KMS-11 (cell line): ENCODE measurements at regions not wholly inside any gene's neighbourhood (a gene's known extent, or its start where the extent isn't known, plus 50 kb on each side); places are given as distances from the start of the nearest gene placed in this dataset.
A peak's percentile ranks its signal among the peaks of the same experiment; 100 is the strongest.

ENCODE experiments used
- H2AFZ ChIP-seq: fragments of 200-600 bp; sonication (generic); 2 replicates; pipeline ENCODE4 v1.6.1; 2016; ENCODE audit warnings: antibody characterized with exemption, mixed run types, low read depth
- H3K27ac ChIP-seq: fragments of 200-600 bp; sonication (generic); 2 replicates; pipeline ENCODE4 v1.6.1; 2016; ENCODE audit warnings: mild to moderate bottlenecking, mixed run types
- H3K27me3 ChIP-seq: fragments of 200-600 bp; sonication (generic); 2 replicates; pipeline ENCODE4 v1.6.1; 2017; ENCODE audit warnings: mild to moderate bottlenecking, low read depth, mixed run types, moderate library complexity; ENCODE audit not compliant: insufficient read depth
- H3K36me3 ChIP-seq: fragments of 200-600 bp; sonication (generic); 2 replicates; pipeline ENCODE4 v1.6.1; 2017; ENCODE audit warnings: mild to moderate bottlenecking, mixed run types; ENCODE audit not compliant: insufficient read depth
- H3K4me1 ChIP-seq: fragments of 200-600 bp; sonication (generic); 2 replicates; pipeline ENCODE4 v1.6.1; 2016; ENCODE audit warnings: mild to moderate bottlenecking, low read depth, mixed run types; ENCODE audit not compliant: poor library complexity, severe bottlenecking
- H3K4me2 ChIP-seq: fragments of 200-600 bp; sonication (generic); 2 replicates; pipeline ENCODE4 v1.7.0; 2016; ENCODE audit warnings: mild to moderate bottlenecking, mixed run types
- H3K4me3 ChIP-seq: fragments of 200-600 bp; sonication (generic); IDR thresholded peaks from 2 replicates; pipeline ENCODE4 v1.6.1; 2017; ENCODE audit warnings: low read depth, low read length, mixed read lengths; ENCODE audit not compliant: insufficient read depth
- H3K79me2 ChIP-seq: fragments of 200-600 bp; sonication (generic); 2 replicates; pipeline ENCODE4 v1.6.1; 2016; ENCODE audit warnings: low read depth, mixed run types; ENCODE audit not compliant: insufficient read depth
- H3K9ac ChIP-seq: fragments of 200-600 bp; sonication (generic); 2 replicates; pipeline ENCODE4 v1.6.1; 2016; ENCODE audit warnings: mild to moderate bottlenecking, mixed run types
- H4K20me1 ChIP-seq: fragments of 200-600 bp; sonication (generic); 2 replicates; pipeline ENCODE4 v1.6.1; 2016; ENCODE audit warnings: mild to moderate bottlenecking, mixed run types; ENCODE audit not compliant: insufficient read depth
- CTCF ChIP-seq: fragments of 200-600 bp; sonication (generic); conservative IDR thresholded peaks from 2 replicates; pipeline ENCODE4 v1.6.1; 2017; ENCODE audit warnings: low read depth, mild to moderate bottlenecking, antibody characterized with exemption, low read length, moderate library complexity, mixed read lengths

- H3K4me3 ChIP-seq, result no peak overlapping the region
- no peaks in the 10 kb centered on the region for H3K4me1 ChIP-seq
- TF ChIP-seq CTCF, result no peak
- no peaks in the 10 kb centered on the region for H3K79me2 ChIP-seq
- no peaks in the 10 kb centered on the region for H3K36me3 ChIP-seq
- H3K9ac ChIP-seq, result no peak overlapping the region
- H2AFZ ChIP-seq, result no peak overlapping the region
- no peaks in the 10 kb centered on the region for H3K27me3 ChIP-seq
- H3K4me2 ChIP-seq, result no peak overlapping the region
- H3K27ac ChIP-seq, result no peak overlapping the region
- no peaks in the 10 kb centered on the region for H4K20me1 ChIP-seq
Observed at GRCh38 chr7:119957335-119957734, 315.6 kb upstream of the KCND2 start.

DNA sequence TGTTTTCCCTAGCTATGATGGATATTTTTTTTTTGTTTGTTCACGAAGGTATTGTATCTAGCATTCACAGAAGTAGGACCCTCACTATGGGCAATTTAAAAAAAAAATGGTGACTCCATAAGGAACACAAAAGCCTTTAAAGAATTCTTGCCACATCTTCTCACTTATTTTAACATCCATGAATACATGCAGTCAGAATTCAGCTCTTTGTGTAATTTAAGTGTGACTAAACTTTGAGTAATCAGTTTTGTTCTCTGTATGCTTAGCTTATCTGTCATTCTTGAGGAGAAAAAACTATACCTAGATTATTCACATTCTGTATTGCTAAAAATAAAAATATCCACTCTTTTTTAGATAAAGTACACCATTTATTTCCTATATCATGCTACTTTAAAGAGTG lies 313.2 kb upstream of the KCND2 start:
- no peak overlapping the region for H3K9ac ChIP-seq
- no peak overlapping the region for H3K4me3 ChIP-seq
- no peak overlapping the region for H3K27ac ChIP-seq
- no peaks in the 10 kb centered on the region for H3K36me3 ChIP-seq
- H2AFZ ChIP-seq, result no peak overlapping the region
- H3K79me2 ChIP-seq, result no peaks in the 10 kb centered on the region
- TF ChIP-seq CTCF, result no peak
- no peaks in the 10 kb centered on the region for H4K20me1 ChIP-seq
- peaks cover 24% of the 10 kb centered on the region for H3K4me1 ChIP-seq
- no peaks in the 10 kb centered on the region for H3K27me3 ChIP-seq
- no peak overlapping the region for H3K4me2 ChIP-seq

- H4K20me1 ChIP-seq, result no peaks in the 10 kb centered on the region
- peaks cover 63% of the 10 kb centered on the region for H3K4me1 ChIP-seq
- H3K27ac ChIP-seq, result peak overlapping the region; percentile 75
- no peaks in the 10 kb centered on the region for H3K27me3 ChIP-seq
- TF ChIP-seq CTCF, result no peak
- H3K4me3 ChIP-seq, result no peak overlapping the region
- H3K4me2 ChIP-seq, result peak overlapping the region; percentile 73
- no peaks in the 10 kb centered on the region for H3K36me3 ChIP-seq
- peak overlapping the region; percentile 55 for H2AFZ ChIP-seq
- no peak overlapping the region; the same call in 1 of the 2 replicates for H3K9ac ChIP-seq
- no peaks in the 10 kb centered on the region for H3K79me2 ChIP-seq
Observed at GRCh38 chr7:119963654-119964053, 309.3 kb upstream of the KCND2 start.

DNA sequence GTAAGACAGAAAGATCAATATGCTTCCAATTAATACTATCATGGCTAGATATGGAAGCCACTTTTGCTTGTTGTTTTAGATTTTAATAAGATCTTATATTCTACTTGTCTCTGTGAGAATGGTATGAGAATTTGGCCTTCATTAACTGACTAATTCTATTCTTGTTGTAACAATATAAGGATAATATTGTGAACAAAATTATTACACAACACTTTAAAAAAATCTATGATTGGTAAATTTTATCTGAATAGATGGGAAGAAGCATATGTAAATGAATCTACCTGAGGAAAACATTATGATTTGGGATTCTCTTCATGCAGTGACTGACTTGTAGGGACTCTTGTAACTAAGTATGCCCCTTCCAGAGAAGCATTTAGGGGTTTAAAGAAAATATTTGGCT lies 308.9 kb upstream of the KCND2 start:
- H3K27ac ChIP-seq, result peak overlapping the region; percentile 75
- no peak overlapping the region; the same call in 1 of the 2 replicates for H3K9ac ChIP-seq
- peak overlapping the region; percentile 73 for H3K4me2 ChIP-seq
- H3K27me3 ChIP-seq, result no peaks in the 10 kb centered on the region
- no peaks in the 10 kb centered on the region for H3K79me2 ChIP-seq
- H4K20me1 ChIP-seq, result no peaks in the 10 kb centered on the region
- H3K4me3 ChIP-seq, result no peak overlapping the region
- H3K36me3 ChIP-seq, result no peaks in the 10 kb centered on the region
- TF ChIP-seq CTCF, result no peak
- peak overlapping the region; percentile 55 for H2AFZ ChIP-seq
- H3K4me1 ChIP-seq, result peaks cover 67% of the 10 kb centered on the region
